ENCODE measurements at regions not wholly inside any gene's neighbourhood (a gene's known extent, or its start where the extent isn't known, plus 50 kb on each side); places are given as distances from the start of the nearest gene placed in this dataset.

GRCh38 chr6:105607636-105608621 lies 205.0 kb upstream of the PREP start:
- ATAC-seq (replicated peaks; ENCODE audit: extremely low read depth, poor library complexity, severe bottlenecking) (no peak), DNase-seq (ENCODE audit: low spot score in 2 of 2) (no peak)
- Mint-ChIP-seq H3K4me1 (no peaks in the 10 kb centered on the region), H3K36me3 (ENCODE audit: insufficient read depth) (no peaks in the 10 kb centered on the region), H3K9me3 (no peaks in the 10 kb centered on the region), H3K27ac (ENCODE audit: low read depth) (no peak overlapping the region), H3K4me3 (no peak overlapping the region), H3K27me3 (no peaks in the 10 kb centered on the region)

GRCh38 chr6:105606831-105607463 lies 204.1 kb upstream of the PREP start:
- Mint-ChIP-seq H3K36me3 (ENCODE audit: insufficient read depth) (no peaks in the 10 kb centered on the region), H3K9me3 (no peaks in the 10 kb centered on the region), H3K27ac (ENCODE audit: low read depth) (no peak overlapping the region), H3K4me1 (peaks cover under 1% of the 10 kb centered on the region), H3K4me3 (no peak overlapping the region), H3K27me3 (no peaks in the 10 kb centered on the region)
- no peak for ATAC-seq (replicated peaks; ENCODE audit: extremely low read depth, poor library complexity, severe bottlenecking)
- DNase-seq (ENCODE audit: low spot score in 2 of 2), result no peak

GRCh38 chr6:105604587-105604884 lies 201.7 kb upstream of the PREP start:
- ATAC-seq (replicated peaks; ENCODE audit: extremely low read depth, poor library complexity, severe bottlenecking), result no peak
- Mint-ChIP-seq H3K27ac (ENCODE audit: low read depth) (no peak overlapping the region), H3K27me3 (no peaks in the 10 kb centered on the region), H3K36me3 (ENCODE audit: insufficient read depth) (no peaks in the 10 kb centered on the region), H3K9me3 (no peaks in the 10 kb centered on the region), H3K4me1 (peaks cover 9% of the 10 kb centered on the region), H3K4me3 (no peak overlapping the region)
- no peak for DNase-seq (ENCODE audit: low spot score in 2 of 2)

- DNase-seq (ENCODE audit: low spot score in 2 of 2), result no peak
- no peaks in the 10 kb centered on the region for H3K27me3 Mint-ChIP-seq
- ATAC-seq (replicated peaks; ENCODE audit: extremely low read depth, poor library complexity, severe bottlenecking), result no peak
- no peaks in the 10 kb centered on the region for H3K9me3 Mint-ChIP-seq
- H3K4me3 Mint-ChIP-seq, result no peak overlapping the region
- H3K27ac Mint-ChIP-seq (ENCODE audit: low read depth), result no peak overlapping the region
- peaks cover 9% of the 10 kb centered on the region for H3K4me1 Mint-ChIP-seq
- H3K36me3 Mint-ChIP-seq (ENCODE audit: insufficient read depth), result no peaks in the 10 kb centered on the region
These were observed 201.1 kb upstream of the PREP start for GRCh38 chr6:105603788-105604586.

- peak; percentile 24 for ATAC-seq (replicated peaks; ENCODE audit: extremely low read depth, poor library complexity, severe bottlenecking)
- Mint-ChIP-seq H3K4me3 (peak overlapping the region; percentile 67), H3K27ac (ENCODE audit: low read depth) (peak overlapping the region; percentile 67), H3K36me3 (ENCODE audit: insufficient read depth) (no peaks in the 10 kb centered on the region), H3K4me1 (peaks cover 9% of the 10 kb centered on the region), H3K9me3 (peaks cover 4% of the 10 kb centered on the region), H3K27me3 (no peaks in the 10 kb centered on the region)
- no peak for DNase-seq (ENCODE audit: low spot score in 2 of 2)
These were observed 198.8 kb upstream of the PREP start for GRCh38 chr6:105601541-105602236.

- peak overlapping the region; percentile 67 for H3K27ac Mint-ChIP-seq (ENCODE audit: low read depth)
- no peaks in the 10 kb centered on the region for H3K27me3 Mint-ChIP-seq
- ATAC-seq (replicated peaks; ENCODE audit: extremely low read depth, poor library complexity, severe bottlenecking) (no peak), DNase-seq (ENCODE audit: low spot score in 2 of 2) (no peak)
- H3K4me3 Mint-ChIP-seq, result no peak overlapping the region
- peaks cover 9% of the 10 kb centered on the region for H3K4me1 Mint-ChIP-seq
- H3K9me3 Mint-ChIP-seq, result peaks cover 4% of the 10 kb centered on the region
- H3K36me3 Mint-ChIP-seq (ENCODE audit: insufficient read depth), result no peaks in the 10 kb centered on the region
These were observed 197.7 kb upstream of the PREP start for GRCh38 chr6:105600336-105601260.

GRCh38 chr6:105598264-105598663 lies 195.4 kb upstream of the PREP start:
- no peaks in the 10 kb centered on the region for H3K36me3 Mint-ChIP-seq (ENCODE audit: insufficient read depth)
- H3K27me3 Mint-ChIP-seq, result no peaks in the 10 kb centered on the region
- peaks cover 9% of the 10 kb centered on the region for H3K4me1 Mint-ChIP-seq
- ATAC-seq (replicated peaks; ENCODE audit: extremely low read depth, poor library complexity, severe bottlenecking), result no peak
- peak overlapping the region; percentile 7 for H3K27ac Mint-ChIP-seq (ENCODE audit: low read depth)
- H3K9me3 Mint-ChIP-seq, result peaks cover 4% of the 10 kb centered on the region
- no peak overlapping the region for H3K4me3 Mint-ChIP-seq
- no peak for DNase-seq (ENCODE audit: low spot score in 2 of 2)

GRCh38 chr6:105596284-105596755 lies 193.4 kb upstream of the PREP start:
- H3K36me3 Mint-ChIP-seq (ENCODE audit: insufficient read depth), result no peaks in the 10 kb centered on the region
- peaks cover 4% of the 10 kb centered on the region for H3K9me3 Mint-ChIP-seq
- DNase-seq (ENCODE audit: low spot score in 2 of 2), result no peak
- H3K27me3 Mint-ChIP-seq, result no peaks in the 10 kb centered on the region
- no peak overlapping the region for H3K27ac Mint-ChIP-seq (ENCODE audit: low read depth)
- no peak for ATAC-seq (replicated peaks; ENCODE audit: extremely low read depth, poor library complexity, severe bottlenecking)
- H3K4me3 Mint-ChIP-seq, result no peak overlapping the region
- H3K4me1 Mint-ChIP-seq, result peaks cover 5% of the 10 kb centered on the region

- peaks cover 4% of the 10 kb centered on the region for H3K9me3 Mint-ChIP-seq
- H3K4me3 Mint-ChIP-seq, result no peak overlapping the region
- H3K27me3 Mint-ChIP-seq, result no peaks in the 10 kb centered on the region
- no peak for DNase-seq (ENCODE audit: low spot score in 2 of 2)
- no peaks in the 10 kb centered on the region for H3K36me3 Mint-ChIP-seq (ENCODE audit: insufficient read depth)
- no peak overlapping the region for H3K27ac Mint-ChIP-seq (ENCODE audit: low read depth)
- H3K4me1 Mint-ChIP-seq, result peaks cover 7% of the 10 kb centered on the region
- no peak for ATAC-seq (replicated peaks; ENCODE audit: extremely low read depth, poor library complexity, severe bottlenecking)
These were observed 192.9 kb upstream of the PREP start for GRCh38 chr6:105595829-105596228.

- H3K9me3 Mint-ChIP-seq, result peaks cover 4% of the 10 kb centered on the region
- no peak overlapping the region for H3K4me3 Mint-ChIP-seq
- DNase-seq (ENCODE audit: low spot score in 2 of 2) (no peak), ATAC-seq (replicated peaks; ENCODE audit: extremely low read depth, poor library complexity, severe bottlenecking) (no peak)
- H3K4me1 Mint-ChIP-seq, result peaks cover 8% of the 10 kb centered on the region
- H3K27ac Mint-ChIP-seq (ENCODE audit: low read depth), result no peak overlapping the region
- H3K27me3 Mint-ChIP-seq, result no peaks in the 10 kb centered on the region
- H3K36me3 Mint-ChIP-seq (ENCODE audit: insufficient read depth), result no peaks in the 10 kb centered on the region
These were observed 191.9 kb upstream of the PREP start for GRCh38 chr6:105594821-105595220.

GRCh38 chr6:105593805-105594671 lies 191.2 kb upstream of the PREP start:
- H3K36me3 Mint-ChIP-seq (ENCODE audit: insufficient read depth), result no peaks in the 10 kb centered on the region
- H3K4me3 Mint-ChIP-seq, result no peak overlapping the region
- H3K4me1 Mint-ChIP-seq, result peaks cover 8% of the 10 kb centered on the region
- ATAC-seq (replicated peaks; ENCODE audit: extremely low read depth, poor library complexity, severe bottlenecking) (no peak), DNase-seq (ENCODE audit: low spot score in 2 of 2) (no peak)
- peaks cover 4% of the 10 kb centered on the region for H3K9me3 Mint-ChIP-seq
- H3K27me3 Mint-ChIP-seq, result no peaks in the 10 kb centered on the region
- no peak overlapping the region for H3K27ac Mint-ChIP-seq (ENCODE audit: low read depth)

Data from central memory CD8-positive, alpha-beta T cell (primary cell).